ENCODE measurements at regions not wholly inside any gene's neighbourhood (a gene's known extent, or its start where the extent isn't known, plus 50 kb on each side); places are given as distances from the start of the nearest gene placed in this dataset.

GRCh38 chr9:1404940-1405339 is 354.8 kb downstream of the DMRT2 start:
- H2AFZ ChIP-seq (ENCODE audit: low read depth, low read length): no peak overlapping the region

DNA sequence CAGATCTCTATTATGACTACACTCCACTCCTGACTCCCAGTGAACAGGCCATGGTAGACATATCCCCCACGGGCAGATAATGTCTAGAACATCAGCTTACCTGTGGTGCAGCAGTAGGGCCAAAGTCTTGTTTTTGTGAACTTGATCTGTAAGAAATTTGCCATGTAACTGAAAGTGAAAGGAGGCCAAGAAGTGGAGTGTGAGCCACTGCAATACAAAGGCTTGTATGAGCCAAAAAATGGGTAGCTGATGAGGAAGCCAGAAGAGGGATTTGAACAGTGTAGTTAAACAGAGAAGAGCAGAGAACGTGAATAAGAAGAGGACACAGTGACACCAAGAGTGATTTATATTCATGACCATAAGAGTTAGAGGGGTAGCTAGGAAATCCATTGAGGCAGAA is 361.7 kb downstream of the DMRT2 start:
- Histone ChIP-seq H3K4me3 (ENCODE audit: low read depth in 1 of 2, low read length in 2 of 2) (no peak overlapping the region), H3K27ac (ENCODE audit: low read length) (no peak overlapping the region), H4K20me1 (ENCODE audit: insufficient read depth, low read length) (no peaks in the 10 kb centered on the region), H3K9ac (ENCODE audit: low read depth, low read length) (no peak overlapping the region), H3K27me3 (ENCODE audit: insufficient read depth, low read length, poor library complexity) (no peaks in the 10 kb centered on the region), H2AFZ (ENCODE audit: low read depth, low read length) (no peak overlapping the region), H3K4me2 (ENCODE audit: insufficient read depth, low read length) (no peak overlapping the region), H3K36me3 (ENCODE audit: insufficient read depth, low read length) (no peaks in the 10 kb centered on the region), H3K9me3 (ENCODE audit: insufficient read depth, low read length, severe bottlenecking) (no peaks in the 10 kb centered on the region), H3K79me2 (ENCODE audit: insufficient read depth, low read length) (no peaks in the 10 kb centered on the region), H3K4me1 (ENCODE audit: insufficient read depth, low read length) (no peaks in the 10 kb centered on the region)
- TF ChIP-seq EZH2 (IDR thresholded peaks at IDR 0.05; ENCODE audit: borderline replicate concordance, low read depth, low read length, severe bottlenecking): no peak
- TF ChIP-seq CTCF (IDR thresholded peaks at IDR 0.05; ENCODE audit: borderline replicate concordance, extremely low read depth, low read length, poor library complexity, severe bottlenecking): no peak
- no peak for ATAC-seq (ENCODE audit: insufficient read depth, low read depth)
- no peak for DNase-seq

More at GRCh38 chr9:1404940-1405339, 354.8 kb downstream of the DMRT2 start:
- Histone ChIP-seq H3K27ac (ENCODE audit: low read length) (no peak overlapping the region), H3K4me1 (ENCODE audit: insufficient read depth, low read length) (no peaks in the 10 kb centered on the region), H3K27me3 (ENCODE audit: insufficient read depth, low read length, poor library complexity) (no peaks in the 10 kb centered on the region), H3K4me3 (ENCODE audit: low read depth in 1 of 2, low read length in 2 of 2) (no peak overlapping the region), H3K9ac (ENCODE audit: low read depth, low read length) (no peak overlapping the region), H3K9me3 (ENCODE audit: insufficient read depth, low read length, severe bottlenecking) (no peaks in the 10 kb centered on the region), H4K20me1 (ENCODE audit: insufficient read depth, low read length) (no peaks in the 10 kb centered on the region), H3K4me2 (ENCODE audit: insufficient read depth, low read length) (no peak overlapping the region), H3K79me2 (ENCODE audit: insufficient read depth, low read length) (no peaks in the 10 kb centered on the region), H3K36me3 (ENCODE audit: insufficient read depth, low read length) (no peaks in the 10 kb centered on the region)
- DNase-seq (no peak), ATAC-seq (ENCODE audit: insufficient read depth, low read depth) (no peak)
- TF ChIP-seq CTCF (IDR thresholded peaks at IDR 0.05; ENCODE audit: borderline replicate concordance, extremely low read depth, low read length, poor library complexity, severe bottlenecking): no peak
- no peak for TF ChIP-seq EZH2 (IDR thresholded peaks at IDR 0.05; ENCODE audit: borderline replicate concordance, low read depth, low read length, severe bottlenecking)

DNA sequence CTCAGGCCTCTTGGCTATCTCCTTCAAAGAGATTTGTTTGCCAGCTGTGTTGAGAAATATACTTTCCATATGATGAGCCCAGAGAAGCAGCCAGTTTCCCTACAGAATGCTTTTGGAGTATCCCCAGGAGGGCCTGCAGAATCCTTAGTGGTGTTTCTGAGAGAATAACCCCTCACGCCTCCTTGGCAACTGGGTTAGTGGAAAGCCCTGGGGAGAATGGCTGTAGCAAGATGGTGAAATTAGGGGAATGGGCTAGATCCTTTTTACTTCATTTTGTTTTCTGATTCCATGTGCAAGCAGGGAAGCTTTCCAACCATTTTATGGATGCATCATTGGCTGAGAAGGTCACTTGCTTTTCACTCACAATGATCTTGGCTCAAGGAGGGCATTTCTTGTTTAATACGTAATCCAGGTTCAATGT is 364.6 kb downstream of the DMRT2 start:
- Histone ChIP-seq H3K27ac (ENCODE audit: low read length) (no peak overlapping the region), H4K20me1 (ENCODE audit: insufficient read depth, low read length) (no peaks in the 10 kb centered on the region), H3K79me2 (ENCODE audit: insufficient read depth, low read length) (no peaks in the 10 kb centered on the region), H3K27me3 (ENCODE audit: insufficient read depth, low read length, poor library complexity) (no peaks in the 10 kb centered on the region), H3K9ac (ENCODE audit: low read depth, low read length) (no peak overlapping the region), H3K4me1 (ENCODE audit: insufficient read depth, low read length) (no peaks in the 10 kb centered on the region), H3K4me2 (ENCODE audit: insufficient read depth, low read length) (no peak overlapping the region), H2AFZ (ENCODE audit: low read depth, low read length) (no peak overlapping the region), H3K36me3 (ENCODE audit: insufficient read depth, low read length) (no peaks in the 10 kb centered on the region), H3K9me3 (ENCODE audit: insufficient read depth, low read length, severe bottlenecking) (no peaks in the 10 kb centered on the region), H3K4me3 (ENCODE audit: low read depth in 1 of 2, low read length in 2 of 2) (no peak overlapping the region)
- ATAC-seq (ENCODE audit: insufficient read depth, low read depth): no peak
- TF ChIP-seq EZH2 (IDR thresholded peaks at IDR 0.05; ENCODE audit: borderline replicate concordance, low read depth, low read length, severe bottlenecking) (no peak), CTCF (IDR thresholded peaks at IDR 0.05; ENCODE audit: borderline replicate concordance, extremely low read depth, low read length, poor library complexity, severe bottlenecking) (no peak)
- no peak for DNase-seq

DNA sequence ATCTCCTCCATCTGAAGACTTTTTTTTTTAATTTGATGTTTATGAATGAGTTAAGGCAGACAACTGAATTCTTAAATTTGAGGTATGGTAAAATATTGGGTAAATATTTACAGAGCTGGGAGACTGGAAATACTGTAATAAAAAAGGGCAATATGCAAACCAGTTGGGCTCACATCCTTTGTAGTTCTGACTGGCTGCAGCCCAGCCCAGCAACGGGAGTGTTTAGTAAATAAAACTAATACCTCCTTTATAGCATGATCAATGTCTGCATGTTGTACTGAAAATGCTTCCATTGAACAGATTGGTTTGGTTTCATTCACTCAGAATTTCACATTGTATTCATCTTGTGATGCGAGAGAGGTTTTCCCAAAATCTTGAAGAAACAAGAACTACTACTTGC is 365.0 kb downstream of the DMRT2 start:
- no peak for ATAC-seq (ENCODE audit: insufficient read depth, low read depth)
- Histone ChIP-seq H3K9ac (ENCODE audit: low read depth, low read length) (no peak overlapping the region), H3K4me3 (ENCODE audit: low read depth in 1 of 2, low read length in 2 of 2) (no peak overlapping the region), H3K9me3 (ENCODE audit: insufficient read depth, low read length, severe bottlenecking) (no peaks in the 10 kb centered on the region), H3K27me3 (ENCODE audit: insufficient read depth, low read length, poor library complexity) (no peaks in the 10 kb centered on the region), H3K36me3 (ENCODE audit: insufficient read depth, low read length) (no peaks in the 10 kb centered on the region), H4K20me1 (ENCODE audit: insufficient read depth, low read length) (no peaks in the 10 kb centered on the region), H3K4me2 (ENCODE audit: insufficient read depth, low read length) (no peak overlapping the region), H3K27ac (ENCODE audit: low read length) (no peak overlapping the region), H3K79me2 (ENCODE audit: insufficient read depth, low read length) (no peaks in the 10 kb centered on the region), H2AFZ (ENCODE audit: low read depth, low read length) (no peak overlapping the region), H3K4me1 (ENCODE audit: insufficient read depth, low read length) (no peaks in the 10 kb centered on the region)
- no peak for TF ChIP-seq CTCF (IDR thresholded peaks at IDR 0.05; ENCODE audit: borderline replicate concordance, extremely low read depth, low read length, poor library complexity, severe bottlenecking)
- no peak for TF ChIP-seq EZH2 (IDR thresholded peaks at IDR 0.05; ENCODE audit: borderline replicate concordance, low read depth, low read length, severe bottlenecking)
- no peak for DNase-seq

Measured in DND-41 (cell line).